Stimulated activated CD8-positive, alpha-beta memory T cell treated with anti-CD3 and anti-CD28 coated beads, Interleukin-15, amount 100 ng/mL, for 1 hour (primary cell): ENCODE measurements at regions not wholly inside any gene's neighbourhood (a gene's known extent, or its start where the extent isn't known, plus 50 kb on each side); places are given as distances from the start of the nearest gene placed in this dataset.

ENCODE experiments used
- DNase-seq: peaks from one replicate; pipeline ENCODE4 v3.0.0-alpha.2; 2020; ENCODE audit warnings: low read depth

DNA sequence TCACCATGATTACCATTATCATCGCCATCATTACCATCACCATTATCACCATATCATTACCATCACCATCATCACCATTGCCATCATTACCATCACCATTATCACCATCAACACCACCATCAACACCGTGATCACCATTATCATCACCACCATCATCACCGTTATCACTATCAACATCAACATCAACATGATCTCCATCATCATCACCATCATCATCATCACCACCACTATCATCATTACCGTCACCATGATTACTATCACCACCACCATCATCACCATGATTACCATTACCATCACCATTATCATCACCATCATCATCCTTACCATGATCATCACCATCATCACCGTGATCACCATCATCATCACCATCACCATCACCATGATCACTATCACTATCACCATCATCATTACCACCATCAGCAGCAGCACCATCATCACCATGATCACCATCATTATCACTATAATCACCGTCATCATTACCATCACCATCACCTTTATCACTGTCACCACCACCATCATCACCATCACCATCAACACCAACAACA is 753.7 kb downstream of the BRD1 start:
- no peak for DNase-seq

DNA sequence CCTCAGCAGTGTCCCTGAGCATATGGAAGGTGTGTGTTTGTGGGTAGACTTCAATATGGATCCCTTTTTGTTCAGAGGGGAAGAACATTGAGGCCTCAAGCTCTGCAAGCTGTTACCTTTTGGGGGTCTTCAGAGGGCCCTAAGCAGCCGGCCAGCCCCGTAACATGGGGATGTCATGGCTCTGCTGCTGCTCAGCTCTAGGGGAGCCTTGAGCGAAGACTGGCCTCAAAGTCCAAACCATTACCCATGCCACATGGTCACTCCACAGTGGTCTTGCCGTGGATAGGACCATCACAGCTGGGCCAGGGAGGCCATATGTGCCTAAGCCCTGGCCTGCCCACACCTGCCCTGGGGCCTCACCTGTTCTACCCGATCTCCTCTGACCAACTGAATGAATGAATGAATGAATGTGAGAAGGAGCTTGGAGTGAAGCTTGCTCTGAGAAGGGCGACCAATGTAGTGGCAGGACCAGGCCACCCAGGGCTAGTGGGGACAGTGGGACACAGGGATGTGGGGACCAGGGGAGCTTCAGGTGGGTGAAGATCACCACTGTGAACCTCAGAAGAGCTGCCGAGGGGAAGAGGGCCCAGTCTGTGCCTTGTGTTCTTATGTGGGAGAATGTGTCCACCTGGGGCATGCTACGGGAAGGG is 754.6 kb downstream of the BRD1 start:
- no peak for DNase-seq

DNA sequence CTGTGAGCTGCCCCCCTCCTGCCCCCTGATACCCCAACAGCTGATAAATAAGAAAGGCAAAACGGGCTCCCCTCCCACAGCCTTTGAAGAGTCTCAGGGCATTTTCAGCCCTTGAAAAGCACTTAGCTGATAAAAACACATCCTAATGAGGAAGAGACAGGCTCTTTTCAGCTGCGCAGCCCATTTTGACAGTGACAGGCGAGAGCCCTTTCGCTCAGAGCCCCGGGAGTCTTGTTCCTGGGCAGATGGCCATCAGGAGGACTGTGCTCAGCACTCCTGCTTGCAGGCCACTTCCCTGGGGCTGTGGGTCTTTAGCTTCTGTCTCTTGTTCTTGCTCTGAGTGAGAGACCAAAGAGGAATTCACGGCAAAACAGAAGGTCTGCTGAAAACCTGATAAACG is 757.2 kb downstream of the BRD1 start:
- no peak for DNase-seq

DNA sequence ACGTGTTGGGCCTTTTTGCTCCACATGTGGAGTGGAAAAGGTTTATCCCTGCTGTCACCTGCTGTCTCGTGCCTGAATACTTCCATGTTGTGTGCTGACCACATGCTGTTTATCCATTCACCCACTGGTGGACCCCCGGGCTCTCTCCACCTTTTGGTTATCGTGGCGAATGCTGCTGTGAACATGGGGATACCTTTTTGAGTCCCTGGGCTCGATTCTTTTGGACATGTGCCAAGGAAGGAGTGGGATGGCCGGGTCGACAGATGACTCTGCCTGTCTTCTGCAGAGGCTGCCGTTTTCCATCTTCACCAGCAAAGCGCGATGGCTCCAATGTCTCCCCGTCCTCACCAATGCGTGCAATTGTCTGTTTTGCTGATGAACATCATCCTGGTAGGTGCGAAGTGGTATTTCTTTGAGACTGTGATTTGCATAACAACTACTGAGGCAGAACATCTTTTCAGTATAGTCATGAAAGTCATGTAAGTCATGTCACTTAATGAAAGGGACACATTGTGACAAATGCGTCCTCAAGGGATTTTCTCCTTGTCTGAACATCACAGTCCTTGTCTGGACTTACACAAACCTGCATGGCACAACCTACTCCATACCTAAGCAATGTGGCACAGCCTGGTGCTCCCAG is 758.7 kb downstream of the BRD1 start:
- DNase-seq = no peak

DNA sequence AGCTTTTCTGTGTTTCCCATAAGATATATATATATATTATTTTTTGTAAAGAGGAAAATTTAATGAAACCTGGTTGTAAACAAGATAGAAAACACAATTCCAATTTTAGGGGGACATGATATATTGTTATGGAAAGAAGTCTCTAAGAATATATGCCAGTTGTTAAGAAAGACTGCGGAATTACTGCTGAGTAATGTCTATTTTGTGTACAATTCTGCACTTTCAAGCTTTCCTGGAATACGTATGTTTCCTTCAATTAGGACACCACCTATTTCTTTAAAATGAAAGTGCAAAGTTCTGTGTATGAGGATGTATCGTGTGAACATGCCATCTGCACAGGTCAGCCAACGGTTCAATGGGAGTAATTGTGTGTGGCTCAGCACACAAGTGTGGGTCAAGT is 760.2 kb downstream of the BRD1 start:
- no peak for DNase-seq

DNA sequence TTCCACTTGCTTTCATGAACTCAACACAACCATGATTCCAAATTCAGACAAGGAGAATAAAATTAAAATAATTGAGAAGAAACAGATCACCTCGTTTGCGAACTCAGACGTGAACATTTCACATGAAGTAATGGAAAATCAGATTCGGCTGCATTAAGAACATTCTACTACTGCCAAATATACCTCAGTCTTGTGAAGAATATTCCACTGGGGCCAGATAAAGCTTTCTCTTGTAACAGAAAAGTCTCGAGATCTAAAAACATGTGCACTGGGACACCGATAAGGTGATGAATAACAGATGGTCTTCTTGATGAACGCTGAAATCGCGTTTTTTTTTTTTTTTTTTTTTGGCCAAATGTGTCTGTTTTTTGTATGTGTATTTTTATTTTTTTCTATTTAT is 761.1 kb downstream of the BRD1 start:
- DNase-seq = no peak

DNA sequence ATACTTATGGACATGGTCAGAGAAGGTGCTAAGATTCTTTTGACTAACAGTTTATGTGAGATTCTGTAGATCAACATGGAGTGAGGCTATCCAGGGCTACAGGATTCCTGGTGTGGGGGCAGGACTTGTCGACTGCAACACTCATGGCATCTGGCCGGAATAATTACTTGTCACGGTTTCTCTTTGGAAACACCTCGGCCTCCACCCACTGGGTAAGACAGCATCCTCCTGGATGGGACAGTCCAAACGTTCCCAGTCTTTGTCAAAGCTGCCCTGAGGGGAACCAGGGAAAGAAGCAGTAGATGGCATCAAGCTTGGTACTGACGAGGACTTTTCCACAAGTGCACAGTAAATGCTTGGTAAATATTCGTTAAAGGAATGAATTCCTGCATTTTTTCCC is 762.8 kb downstream of the BRD1 start:
- no peak for DNase-seq

DNA sequence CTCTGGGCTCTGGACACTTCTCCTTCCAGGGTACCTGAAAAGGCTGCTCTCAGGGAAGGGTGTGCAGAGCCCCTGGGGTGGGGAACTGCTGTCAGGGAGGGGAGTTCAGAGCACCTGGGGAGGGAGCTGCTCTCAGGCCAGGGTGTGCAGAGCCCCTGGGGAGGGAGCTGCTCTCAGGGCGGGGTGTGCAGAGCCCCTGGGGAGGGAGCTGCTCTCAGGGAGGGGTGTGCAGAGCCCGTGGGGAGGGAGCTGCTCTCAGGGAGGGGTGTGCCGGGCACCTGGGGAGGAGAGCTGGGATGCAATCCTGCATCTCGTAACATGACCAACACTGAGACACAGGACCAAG is 764.2 kb downstream of the BRD1 start:
- no peak for DNase-seq

DNA sequence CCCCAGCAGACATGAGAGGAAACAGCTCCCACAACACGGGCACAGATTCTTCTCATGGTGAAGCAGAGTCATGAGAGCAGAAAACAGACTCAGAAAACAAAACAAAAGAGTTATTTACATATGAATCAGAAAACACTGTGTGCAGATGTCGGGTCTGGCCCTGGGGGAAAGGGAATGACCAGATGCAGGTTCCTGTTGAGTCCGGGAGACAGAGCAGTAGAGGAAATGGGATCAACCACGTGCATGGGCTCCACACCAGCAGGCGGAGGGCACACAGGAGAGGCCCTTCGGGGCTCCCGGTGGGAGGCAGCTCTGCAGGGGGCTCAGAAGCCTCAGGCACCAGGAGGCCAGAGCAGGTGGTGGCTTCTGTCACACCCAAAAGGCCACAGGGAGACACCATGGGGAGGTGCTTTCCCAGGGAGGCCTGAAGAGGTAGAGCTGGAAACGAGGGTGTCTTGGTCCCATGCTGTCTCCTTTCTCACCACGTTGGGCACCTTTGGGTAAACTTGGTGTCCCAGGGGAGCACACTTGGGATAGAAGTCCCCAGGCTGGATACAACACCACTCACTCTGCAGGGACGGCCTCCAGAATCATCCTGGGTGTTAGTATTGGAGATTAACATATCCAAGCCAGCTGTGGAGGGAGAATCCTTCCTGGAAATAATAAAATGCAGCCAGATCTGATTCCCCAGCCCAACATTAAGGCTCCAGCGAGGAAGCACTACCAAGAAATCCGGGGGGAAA is 764.7 kb downstream of the BRD1 start:
- no peak for DNase-seq

DNA sequence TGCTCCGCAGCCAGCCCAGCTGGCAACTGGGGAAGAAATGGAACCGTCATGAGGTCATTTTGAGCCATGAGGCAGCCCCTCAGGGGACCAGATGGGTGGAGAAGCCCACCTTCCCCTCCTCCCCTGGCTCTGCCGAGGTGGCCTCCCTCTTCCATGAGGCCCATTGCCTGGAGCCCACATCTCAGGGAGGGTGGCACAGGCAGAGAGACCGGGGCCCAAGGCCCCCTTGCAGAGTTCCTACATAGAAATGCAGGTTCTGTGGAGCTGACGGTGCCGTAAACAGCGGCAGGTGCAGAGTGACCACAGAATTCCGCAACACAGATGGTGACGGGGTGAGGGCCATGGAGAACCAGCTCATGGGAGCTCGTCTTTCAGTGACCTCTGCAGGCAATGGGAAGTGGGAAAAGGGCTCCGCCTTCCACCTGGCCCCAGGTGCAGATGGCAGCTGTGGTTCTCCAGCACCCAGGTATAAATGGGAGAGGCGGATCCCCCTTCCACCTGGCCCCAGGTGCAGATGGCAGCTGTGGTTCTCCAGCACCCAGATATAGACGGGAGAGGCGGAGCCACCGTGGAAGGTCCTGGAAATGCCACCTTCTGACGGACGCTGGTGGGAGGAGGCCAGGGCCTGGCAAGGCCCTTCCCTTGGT is 765.4 kb downstream of the BRD1 start:
- DNase-seq = no peak

DNA sequence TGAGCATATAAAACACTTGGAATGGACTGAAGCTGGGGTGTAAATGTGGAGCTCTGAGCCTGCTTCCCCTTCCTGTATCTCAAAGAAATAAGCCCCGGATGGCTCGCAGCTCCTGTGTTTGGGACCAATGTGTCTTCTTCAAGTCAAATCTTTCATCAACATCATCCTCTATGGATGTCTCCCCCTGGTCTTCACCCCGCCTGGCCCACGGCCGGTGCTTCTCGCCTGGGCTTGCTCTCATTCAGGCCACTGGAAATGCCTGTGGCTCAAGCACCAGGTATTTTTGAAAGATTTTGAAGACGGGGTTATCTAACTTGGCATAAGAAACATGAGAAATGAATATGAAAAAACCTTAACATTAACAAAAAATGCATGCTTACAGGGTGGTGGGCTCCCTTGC is 769.8 kb downstream of the BRD1 start:
- DNase-seq = no peak

DNA sequence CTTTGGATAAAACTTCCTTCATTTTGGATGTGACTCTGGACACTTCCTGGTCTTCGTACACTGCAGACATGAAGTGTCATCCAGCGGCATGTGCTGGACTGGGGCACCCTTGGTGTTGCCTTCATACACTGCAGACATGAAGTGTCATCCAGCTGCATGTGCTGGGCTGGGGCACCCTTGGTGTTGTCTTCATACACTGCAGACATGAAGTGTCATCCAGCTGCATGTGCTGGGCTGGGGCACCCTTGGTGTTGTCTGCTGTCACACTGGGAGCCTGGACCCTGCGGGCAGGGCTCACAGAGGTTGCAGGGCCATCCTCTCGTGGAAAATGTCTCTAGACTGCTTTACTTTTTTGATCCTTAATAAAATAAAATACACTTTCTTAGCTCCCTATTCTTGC is 771.4 kb downstream of the BRD1 start:
- no peak for DNase-seq

DNA sequence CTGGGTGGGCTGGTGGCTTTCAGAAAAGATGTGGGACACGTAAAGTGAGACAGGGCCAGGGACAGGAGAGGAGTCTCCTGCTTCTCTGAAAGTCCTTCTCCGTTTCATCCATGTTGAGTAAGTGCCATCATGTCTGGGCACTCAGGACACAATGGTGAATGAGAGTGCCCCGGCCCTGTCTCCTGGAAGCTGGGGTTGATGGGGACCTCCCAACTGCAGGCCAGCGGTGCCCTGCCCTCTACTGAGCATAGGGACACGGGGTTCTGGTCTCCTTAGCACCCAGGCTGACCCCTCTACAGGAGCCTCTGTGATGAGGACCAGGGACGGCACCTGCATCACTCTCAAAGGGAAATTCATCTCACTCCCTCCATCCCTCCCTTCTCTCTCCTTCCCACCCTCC is 772.3 kb downstream of the BRD1 start:
- no peak for DNase-seq

DNA sequence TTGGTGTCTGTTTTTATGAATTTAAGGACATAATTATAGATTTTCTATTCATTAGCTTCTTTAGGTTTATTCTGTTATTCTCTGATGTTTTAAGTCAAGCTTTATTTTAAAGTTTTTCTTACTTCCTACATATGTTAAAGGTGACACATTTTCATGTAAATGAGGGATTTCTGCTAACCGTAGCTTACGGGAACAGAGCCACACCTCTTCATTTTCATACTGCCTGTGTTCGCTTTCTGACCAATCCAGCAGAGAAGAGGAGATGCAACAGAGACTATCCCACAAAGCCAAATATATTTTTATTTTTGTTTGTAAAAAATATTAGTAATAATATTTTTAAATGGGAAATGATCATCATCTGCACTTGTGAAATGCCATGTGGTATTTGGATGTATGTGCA is 774.1 kb downstream of the BRD1 start:
- no peak for DNase-seq

DNA sequence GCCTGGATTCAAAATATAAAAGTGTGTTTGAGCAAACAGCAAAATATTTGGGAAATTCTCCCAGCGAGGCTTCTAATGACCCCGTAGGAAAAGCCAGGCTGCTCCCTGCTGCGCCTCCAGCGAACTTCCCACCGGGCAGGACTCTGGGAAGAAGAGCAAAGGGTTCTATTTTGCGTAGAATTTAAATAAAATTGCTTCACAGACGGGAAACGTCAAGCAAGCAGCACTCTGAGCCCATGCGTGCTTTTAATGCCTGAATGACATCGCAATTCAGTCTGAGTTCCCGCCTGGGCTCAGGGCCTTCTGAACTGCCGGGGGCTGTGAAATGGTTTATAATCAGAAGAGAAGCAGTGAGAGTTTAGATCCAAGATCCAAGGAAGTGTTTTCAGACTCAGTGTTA is 775.1 kb downstream of the BRD1 start:
- DNase-seq = no peak

DNA sequence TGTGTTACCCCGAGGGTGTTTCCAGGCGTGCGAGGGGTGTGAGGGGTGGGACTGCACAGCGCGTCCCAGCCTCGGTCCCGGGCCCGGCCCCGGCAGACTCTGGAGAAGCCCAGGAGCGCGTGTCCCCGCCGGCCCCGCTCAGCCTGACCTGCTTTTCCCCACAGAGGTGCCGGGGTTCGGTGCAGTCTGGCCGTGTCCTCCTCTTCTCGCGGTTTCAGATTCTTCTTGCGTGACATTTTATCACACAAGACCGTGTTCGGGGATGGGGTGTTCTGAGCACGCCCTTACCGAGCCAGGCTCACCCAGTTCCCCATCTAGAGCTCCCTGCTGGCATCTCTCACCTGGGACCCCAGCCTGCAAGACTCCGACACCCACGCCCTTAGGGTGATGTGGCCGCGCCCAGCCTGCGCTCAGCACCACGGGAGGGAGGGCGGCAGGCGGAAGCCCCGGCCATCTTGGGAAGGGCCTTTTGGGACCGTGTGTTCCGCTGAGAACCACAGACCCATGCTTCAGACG is 775.6 kb downstream of the BRD1 start:
- DNase-seq = peak; percentile 10

DNA sequence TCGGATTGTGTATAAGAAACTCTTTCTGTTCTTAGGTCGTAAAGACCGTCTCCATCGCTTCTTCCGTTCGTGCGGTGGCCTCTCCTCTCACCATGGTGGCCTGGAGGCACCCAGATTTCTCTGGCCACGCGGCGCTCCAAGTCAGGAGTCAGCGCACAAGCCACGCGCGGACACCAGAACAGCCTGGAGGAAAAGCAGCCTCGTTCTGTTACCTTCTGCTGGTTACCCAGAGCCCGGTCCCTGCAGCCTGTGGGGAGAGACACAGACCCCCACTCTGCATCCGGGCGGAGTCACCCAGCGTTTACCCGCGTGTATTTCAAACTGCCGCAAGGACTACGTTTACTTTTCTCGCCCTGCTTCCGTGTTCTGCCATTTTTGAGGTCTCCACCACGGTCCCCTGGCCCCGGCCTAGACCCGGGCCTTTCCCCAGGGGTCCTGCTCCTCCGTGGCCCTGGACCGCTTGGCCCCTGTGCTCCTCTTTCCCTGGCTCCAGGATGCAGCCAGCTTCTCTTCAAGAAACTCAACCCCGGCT is 776.1 kb downstream of the BRD1 start:
- DNase-seq = no peak

DNA sequence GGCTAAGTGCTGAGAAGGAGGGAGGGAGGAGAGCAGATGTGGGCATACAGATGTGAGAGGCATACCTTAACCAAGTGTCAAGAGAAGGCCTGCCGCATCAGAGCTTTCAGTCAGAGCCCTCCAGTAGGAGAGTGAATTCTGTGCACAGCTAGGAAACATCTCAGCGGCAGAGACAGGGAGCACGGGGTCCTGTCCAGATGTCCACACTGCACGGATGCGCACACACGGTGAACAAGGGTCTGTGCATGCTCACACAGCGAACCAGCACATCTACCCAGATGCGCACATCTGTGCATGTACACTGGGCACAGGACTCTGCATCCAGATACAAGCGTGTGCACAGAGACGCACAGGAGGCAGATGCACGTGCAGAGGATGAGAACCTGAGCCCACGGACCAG is 778.0 kb downstream of the BRD1 start:
- DNase-seq = no peak

DNA sequence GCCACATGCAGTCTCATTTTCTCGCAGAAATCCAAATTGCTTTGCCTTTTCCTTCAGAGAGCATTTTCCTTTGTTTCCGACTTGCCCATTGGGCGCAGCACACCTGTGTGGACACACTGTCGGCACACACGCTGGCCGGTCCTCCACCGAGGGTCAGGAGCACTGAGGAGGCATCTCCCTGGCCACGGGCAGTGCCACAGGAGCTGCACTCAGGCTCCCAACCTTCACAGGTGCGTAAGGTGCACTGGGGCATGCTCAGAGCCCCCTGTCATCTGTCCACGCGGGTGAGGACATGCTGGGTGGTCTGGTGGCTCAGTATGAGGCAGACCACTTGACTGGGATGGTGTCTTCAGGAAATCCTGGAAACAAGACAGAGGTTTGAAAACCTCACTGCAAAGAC is 779.1 kb downstream of the BRD1 start:
- DNase-seq = no peak

DNA sequence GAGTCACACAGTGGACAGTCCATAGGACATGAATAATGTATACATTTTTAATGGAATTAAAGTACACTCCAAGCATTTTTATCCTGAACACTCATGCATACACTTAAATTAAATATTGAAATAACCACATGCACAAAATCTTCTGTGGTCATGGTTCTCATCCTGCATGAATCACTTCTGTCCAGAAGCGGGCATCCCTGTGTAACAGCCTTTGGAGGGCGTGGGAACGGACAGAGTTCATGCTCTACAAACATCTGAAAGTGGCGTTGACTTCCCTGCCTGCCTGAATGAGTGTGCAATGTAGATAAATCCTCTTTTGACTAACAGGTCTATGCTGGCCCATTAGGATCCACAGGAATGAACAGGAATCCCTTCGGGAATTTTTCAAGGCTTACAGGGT is 780.2 kb downstream of the BRD1 start:
- no peak for DNase-seq

DNA sequence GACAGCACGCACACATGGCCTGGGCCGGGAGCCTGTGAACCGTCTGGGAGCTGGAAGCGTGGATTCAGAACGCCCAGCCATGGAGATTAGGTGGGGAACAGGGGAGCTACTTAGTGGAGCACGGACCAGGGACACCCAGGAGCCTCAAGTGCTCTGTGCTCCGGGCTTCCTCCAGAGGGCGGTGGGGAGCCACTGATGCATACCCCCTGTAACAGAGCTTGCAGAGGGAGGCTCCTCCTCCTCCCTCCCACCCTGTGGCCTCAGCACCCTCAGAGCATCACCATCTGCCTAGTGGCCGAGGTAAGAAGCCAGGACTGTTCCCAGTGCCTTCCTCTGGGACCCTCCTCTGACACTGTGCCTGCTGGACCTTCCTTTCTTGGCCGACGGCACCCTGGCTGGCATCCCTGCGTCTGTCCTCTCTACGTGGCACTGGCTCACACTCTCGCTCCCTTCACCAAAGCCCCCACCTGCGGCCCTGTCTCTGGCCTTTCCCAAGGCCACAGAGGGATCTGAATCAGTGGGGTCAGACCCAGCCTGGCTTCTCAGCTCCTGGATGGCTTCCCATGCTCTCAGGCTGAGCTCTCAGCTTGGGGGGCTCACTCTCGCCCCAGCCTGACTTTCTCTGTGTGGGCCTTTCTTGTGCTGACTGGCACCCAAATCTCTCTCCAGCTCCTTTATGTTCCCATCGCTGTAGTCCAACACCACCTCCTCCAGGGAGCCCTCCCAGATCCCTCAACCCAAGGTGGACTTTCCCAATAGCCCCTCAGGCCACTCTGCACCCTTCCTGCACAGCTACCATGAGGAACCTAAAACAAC is 780.9 kb downstream of the BRD1 start:
- no peak for DNase-seq
